Spleen (tissue), 11 donors: ENCODE measurements at regions not wholly inside any gene's neighbourhood (a gene's known extent, or its start where the extent isn't known, plus 50 kb on each side); places are given as distances from the start of the nearest gene placed in this dataset.

Source experiments
- DNase-seq: peaks from one replicate; pipeline ENCODE4 v3.0.0-alpha.2; 2020
- H3K27ac ChIP-seq, 8 donors: fragments of 200-600 bp; sonication (generic) in 7 of 8; 1 replicate in 4 of 8; 2 replicates in 4 of 8; pipeline versions ENCODE4 v1.5.0 to v1.8.0; 2016 to 2021; ENCODE audit warnings: inconsistent platforms in 4 of 8, mild to moderate bottlenecking in 4 of 8, moderate library complexity in 1 of 8
- H3K27me3 ChIP-seq, 7 donors: fragments of 200-600 bp; sonication (generic) in 6 of 7; replicated peaks in 1 of 7; 1 replicate in 4 of 7; 2 replicates in 3 of 7; pipeline versions ENCODE4 v1.5.0 to v1.8.0; 2016 to 2021; ENCODE audit warnings: inconsistent platforms in 3 of 7, mild to moderate bottlenecking in 1 of 7
- H3K36me3 ChIP-seq, 6 donors: fragments of 200-600 bp; sonication (generic) in 5 of 6; 1 replicate in 4 of 6; 2 replicates in 2 of 6; pipeline versions ENCODE4 v1.5.0 to v1.8.0; 2016 to 2021; ENCODE audit warnings: inconsistent platforms in 2 of 6
- H3K4me1 ChIP-seq, 6 donors: fragments of 200-600 bp; sonication (generic) in 5 of 6; 1 replicate in 3 of 6; 2 replicates in 3 of 6; pipeline versions ENCODE4 v1.5.0 to v1.8.0; 2016 to 2021; ENCODE audit warnings: inconsistent platforms in 3 of 6
- H3K4me3 ChIP-seq, 8 donors: fragments of 200-600 bp; sonication (generic) in 7 of 8; 1 replicate in 4 of 8; 2 replicates in 4 of 8; pipeline versions ENCODE4 v1.5.0 to v1.8.0; 2016 to 2021; ENCODE audit warnings: inconsistent platforms in 4 of 8, mild to moderate bottlenecking in 4 of 8, moderate library complexity in 2 of 8
- H3K9me3 ChIP-seq, 8 donors: fragments of 200-600 bp; sonication (generic) in 7 of 8; 1 replicate in 4 of 8; 2 replicates in 4 of 8; pipeline versions ENCODE4 v1.5.0 to v1.8.0; 2016 to 2021; ENCODE audit warnings: inconsistent platforms in 4 of 8
- POLR2A ChIP-seq, 3 donors: fragments of 450-650 bp; IDR thresholded peaks; one replicate each; pipeline ENCODE4 v1.5.1; 2017; ENCODE audit warnings: antibody characterized with exemption in 3 of 3, mild to moderate bottlenecking in 1 of 3
- POLR2AphosphoS5 ChIP-seq, 3 donors: sonication (generic); formaldehyde crosslinking; IDR thresholded peaks; one replicate each; pipeline ENCODE4 v1.5.1; 2017; ENCODE audit warnings: antibody characterized with exemption in 3 of 3
- WGBS, 5 donors: extraction: QIAGEN DNeasy Blood & Tissue Kit in 3 of 5; methylation state at CpG; one replicate each; pipeline versions ENCODE4 v1.1.5 to v1.1.7; 2013 to 2018; 5-methylcytosine and 5-hydroxymethylcytosine counted together
- intact Hi-C: fragments of 100-400 bp; cut with DNase I; formaldehyde crosslinking; loops from one replicate; pipeline ENCODE4 v1.15.0; 2023; ENCODE audit warnings: low total_unique reads
- TF ChIP-seq, protein P1 (sequence below), 11 experiments: fragments of 200-600 bp in 7 of 11; fragments of 450-650 bp in 4 of 11; sonication (generic) in 4 of 11; IDR thresholded peaks in 8 of 11; conservative IDR thresholded peaks in 3 of 11; 1 replicate in 7 of 11; 2 replicates in 4 of 11; pipeline versions ENCODE4 v1.4.0 to v1.8.0; 2016 to 2021; ENCODE audit warnings: antibody characterized with exemption in 11 of 11, inconsistent platforms in 4 of 11, mild to moderate bottlenecking in 1 of 11
- donor health status: healthy with polysubstance abuse.
- donor health status: DM: no; HTN: no; CAD: no; lungs with moderate emphysema.
- donor health status: DM: no; HTN: no; CAD: no.
- donor health status: Bipolar disorder and iron deficiency.
- donor health status: healthy.
- donor health status: DM: no; HTN: no; CAD: no.
- donor health status: DM: yes; HTN: yes; CAD: no.

GRCh38 chr4:106773076-106773905 lies 262.8 kb downstream of the DKK2 start:
- Histone ChIP-seq H3K4me3 (no peak overlapping the region), H3K27me3 (no peaks in the 10 kb centered on the region), H3K4me1 (no peaks in the 10 kb centered on the region), H3K9me3 (peaks cover 0 to 16% (median 0%) of the 10 kb centered on the region in 8 donors), H3K27ac (no peak overlapping the region), H3K36me3 (no peaks in the 10 kb centered on the region)
- 42 to 100% (median 67%) methylated on average over 1 of the region's 1 CpG for WGBS, 5 donors
- DNase-seq, result no peak
- TF ChIP-seq, protein P1, sequence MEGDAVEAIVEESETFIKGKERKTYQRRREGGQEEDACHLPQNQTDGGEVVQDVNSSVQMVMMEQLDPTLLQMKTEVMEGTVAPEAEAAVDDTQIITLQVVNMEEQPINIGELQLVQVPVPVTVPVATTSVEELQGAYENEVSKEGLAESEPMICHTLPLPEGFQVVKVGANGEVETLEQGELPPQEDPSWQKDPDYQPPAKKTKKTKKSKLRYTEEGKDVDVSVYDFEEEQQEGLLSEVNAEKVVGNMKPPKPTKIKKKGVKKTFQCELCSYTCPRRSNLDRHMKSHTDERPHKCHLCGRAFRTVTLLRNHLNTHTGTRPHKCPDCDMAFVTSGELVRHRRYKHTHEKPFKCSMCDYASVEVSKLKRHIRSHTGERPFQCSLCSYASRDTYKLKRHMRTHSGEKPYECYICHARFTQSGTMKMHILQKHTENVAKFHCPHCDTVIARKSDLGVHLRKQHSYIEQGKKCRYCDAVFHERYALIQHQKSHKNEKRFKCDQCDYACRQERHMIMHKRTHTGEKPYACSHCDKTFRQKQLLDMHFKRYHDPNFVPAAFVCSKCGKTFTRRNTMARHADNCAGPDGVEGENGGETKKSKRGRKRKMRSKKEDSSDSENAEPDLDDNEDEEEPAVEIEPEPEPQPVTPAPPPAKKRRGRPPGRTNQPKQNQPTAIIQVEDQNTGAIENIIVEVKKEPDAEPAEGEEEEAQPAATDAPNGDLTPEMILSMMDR (IDR thresholded peaks at IDR 0.05 in 8 of 11, conservative IDR thresholded peaks at IDR 0.05 in 3 of 11), result no peak
- TF ChIP-seq POLR2A (IDR thresholded peaks at IDR 0.05), result no peak
- TF ChIP-seq POLR2AphosphoS5 (IDR thresholded peaks at IDR 0.05), result no peak
- intact Hi-C loops, result no loop called here

- 68 to 90% (median 77%) methylated on average over 2 of the region's 2 CpGs for WGBS, 5 donors
- no peak for DNase-seq
- Histone ChIP-seq H3K4me3 (no peak overlapping the region), H3K4me1 (no peaks in the 10 kb centered on the region), H3K36me3 (no peaks in the 10 kb centered on the region), H3K9me3 (peaks cover 0 to 16% (median 0%) of the 10 kb centered on the region in 8 donors), H3K27me3 (no peaks in the 10 kb centered on the region), H3K27ac (no peak overlapping the region)
- TF ChIP-seq, protein P1 (IDR thresholded peaks at IDR 0.05 in 8 of 11, conservative IDR thresholded peaks at IDR 0.05 in 3 of 11), result no peak
- no peak for TF ChIP-seq POLR2AphosphoS5 (IDR thresholded peaks at IDR 0.05)
- no peak for TF ChIP-seq POLR2A (IDR thresholded peaks at IDR 0.05)
- intact Hi-C loops, result no loop called here
These were observed 268.1 kb downstream of the DKK2 start for GRCh38 chr4:106767991-106768390.

GRCh38 chr4:106766519-106766918 lies 269.6 kb downstream of the DKK2 start:
- DNase-seq, result no peak
- no peaks in the 10 kb centered on the region for H3K27me3 ChIP-seq
- H3K36me3 ChIP-seq, result no peaks in the 10 kb centered on the region
- intact Hi-C loops, result no loop called here
- no peak overlapping the region for H3K4me3 ChIP-seq
- H3K27ac ChIP-seq, result no peak overlapping the region
- TF ChIP-seq, protein P1 (IDR thresholded peaks at IDR 0.05 in 8 of 11, conservative IDR thresholded peaks at IDR 0.05 in 3 of 11), result no peak
- TF ChIP-seq POLR2A (IDR thresholded peaks at IDR 0.05) (no peak), POLR2AphosphoS5 (IDR thresholded peaks at IDR 0.05) (no peak)
- no peaks in the 10 kb centered on the region for H3K4me1 ChIP-seq
- H3K9me3 ChIP-seq, result peaks cover 0 to 16% (median 0%) of the 10 kb centered on the region in 8 donors

DNA sequence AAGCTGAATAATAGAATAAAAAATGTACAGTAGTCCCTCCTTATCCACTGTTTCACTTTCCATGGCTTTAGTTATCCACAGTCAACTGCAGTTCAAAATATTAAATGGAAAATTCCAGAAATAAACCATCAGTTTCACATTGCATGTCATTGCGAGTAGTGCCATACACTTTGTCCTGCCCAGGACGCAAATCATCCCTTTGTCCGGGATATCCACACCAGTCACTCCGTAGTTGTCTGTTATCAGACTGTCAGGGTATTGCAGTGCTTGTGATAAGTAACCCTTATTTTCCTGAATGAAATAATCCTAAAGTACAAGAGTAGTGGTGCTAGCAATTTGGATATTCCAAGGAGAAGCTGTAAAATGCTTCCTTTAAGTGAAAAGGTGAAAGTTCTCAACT lies 271.3 kb downstream of the DKK2 start:
- WGBS, 5 donors, result 82 to 90% (median 88%) methylated on average over 4 of the region's 4 CpGs
- no peak overlapping the region for H3K27ac ChIP-seq
- H3K4me1 ChIP-seq, result no peaks in the 10 kb centered on the region
- no peak for DNase-seq
- H3K36me3 ChIP-seq, result no peaks in the 10 kb centered on the region
- H3K9me3 ChIP-seq, result peaks cover 0 to 12% (median 0%) of the 10 kb centered on the region in 8 donors
- H3K4me3 ChIP-seq, result no peak overlapping the region
- intact Hi-C loops, result no loop called here
- no peaks in the 10 kb centered on the region for H3K27me3 ChIP-seq
- TF ChIP-seq POLR2A (IDR thresholded peaks at IDR 0.05), result no peak
- TF ChIP-seq, protein P1 (IDR thresholded peaks at IDR 0.05 in 8 of 11, conservative IDR thresholded peaks at IDR 0.05 in 3 of 11), result no peak
- no peak for TF ChIP-seq POLR2AphosphoS5 (IDR thresholded peaks at IDR 0.05)
